HUES48 (cell line): ENCODE measurements at regions not wholly inside any gene's neighbourhood (a gene's known extent, or its start where the extent isn't known, plus 50 kb on each side); places are given as distances from the start of the nearest gene placed in this dataset.

ENCODE experiments used
- H3K27ac ChIP-seq: one replicate; pipeline ENCODE4 v1.7.0; 2013; ENCODE audit warnings: low read depth, low read length, inconsistent platforms
- H3K27me3 ChIP-seq: 2 replicates; pipeline ENCODE4 v1.6.1; 2013; ENCODE audit warnings: mild to moderate bottlenecking, low read length; ENCODE audit not compliant: control insufficient read depth, insufficient read depth
- H3K36me3 ChIP-seq: 2 replicates; pipeline ENCODE4 v1.6.1; 2013; ENCODE audit warnings: low read length; ENCODE audit not compliant: control insufficient read depth, insufficient read depth
- H3K4me1 ChIP-seq: 2 replicates; pipeline ENCODE4 v1.6.1; 2013; ENCODE audit warnings: mild to moderate bottlenecking, low read length; ENCODE audit not compliant: control insufficient read depth, insufficient read depth
- H3K4me3 ChIP-seq: 2 replicates; pipeline ENCODE4 v1.5.1; 2013; ENCODE audit warnings: mild to moderate bottlenecking, low read depth, low read length
- H3K9ac ChIP-seq: 2 replicates; pipeline ENCODE4 v1.6.1; 2013; ENCODE audit warnings: mild to moderate bottlenecking, low read depth, low read length, moderate library complexity
- H3K9me3 ChIP-seq: 2 replicates; pipeline ENCODE4 v1.6.1; 2013; ENCODE audit warnings: low read length; ENCODE audit not compliant: control insufficient read depth, insufficient read depth

DNA sequence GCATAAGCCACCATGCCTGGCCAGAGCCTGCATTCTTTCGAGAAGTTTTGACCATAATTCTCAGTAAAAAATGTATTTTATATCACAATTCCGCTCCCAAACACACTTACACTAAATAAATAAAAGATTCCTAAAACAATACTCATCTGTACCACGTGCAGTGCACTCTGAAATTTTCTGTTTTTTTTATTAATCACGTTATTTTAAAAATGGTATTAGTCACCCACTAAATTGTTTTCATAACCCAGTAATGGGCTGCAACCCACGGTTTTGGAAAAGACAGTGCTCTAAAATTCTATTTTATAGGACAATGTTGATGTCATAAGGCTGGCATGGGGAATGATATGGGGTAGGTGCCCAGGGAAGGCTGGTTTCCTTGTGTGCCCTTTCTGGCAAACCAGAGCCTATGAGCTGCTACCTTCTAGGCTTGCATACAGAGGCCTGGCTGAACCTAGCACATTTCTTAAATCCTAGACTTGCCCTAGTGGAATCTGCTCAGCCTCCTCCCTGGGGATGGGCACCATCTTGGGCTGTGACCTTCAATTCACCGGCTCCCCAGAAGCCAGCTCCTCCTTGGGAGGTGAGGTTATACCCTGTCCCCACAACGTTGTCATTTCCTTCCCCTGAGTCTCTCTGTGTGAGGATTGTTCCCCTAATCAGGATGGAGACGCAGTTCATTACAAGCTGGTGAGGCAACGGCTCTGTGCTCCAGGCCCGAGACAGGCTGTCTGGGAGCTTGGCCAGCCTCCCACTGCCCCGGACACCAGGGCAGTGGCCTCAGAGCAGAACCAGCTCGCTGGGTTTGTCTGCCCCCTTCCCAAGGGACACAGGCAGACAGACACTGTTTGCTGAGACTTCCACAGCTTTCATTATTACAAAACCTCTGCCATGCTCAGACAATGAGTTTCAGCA is 116.5 kb upstream of the NAV2 start:
- no peaks in the 10 kb centered on the region for H3K36me3 ChIP-seq
- no peak overlapping the region for H3K4me3 ChIP-seq
- no peak overlapping the region for H3K27ac ChIP-seq
- no peak overlapping the region for H3K9ac ChIP-seq
- no peaks in the 10 kb centered on the region for H3K9me3 ChIP-seq
- peaks cover 7% of the 10 kb centered on the region; the same call in 1 of the 2 replicates for H3K4me1 ChIP-seq
- H3K27me3 ChIP-seq = no peaks in the 10 kb centered on the region

DNA sequence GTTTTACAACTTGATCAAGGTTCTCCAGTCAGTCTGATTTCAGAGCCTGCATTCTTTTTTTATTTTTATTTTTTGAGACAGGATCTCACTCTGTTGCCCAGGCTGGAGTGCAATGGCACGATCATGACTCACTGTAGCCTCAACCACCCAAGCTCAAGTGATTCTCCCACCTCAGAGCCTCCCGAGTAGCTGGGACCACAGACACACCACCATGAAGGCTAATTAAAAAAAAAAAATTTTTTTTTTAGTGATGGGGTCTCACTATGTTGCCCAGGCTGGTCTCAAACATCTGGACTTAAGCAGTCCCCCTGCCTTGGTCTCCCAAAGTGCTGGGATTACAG is 117.2 kb upstream of the NAV2 start:
- Histone ChIP-seq H3K36me3 (no peaks in the 10 kb centered on the region), H3K4me1 (peaks cover 7% of the 10 kb centered on the region; the same call in 1 of the 2 replicates), H3K9ac (no peak overlapping the region), H3K27me3 (no peaks in the 10 kb centered on the region), H3K4me3 (no peak overlapping the region), H3K9me3 (no peaks in the 10 kb centered on the region), H3K27ac (no peak overlapping the region)

DNA sequence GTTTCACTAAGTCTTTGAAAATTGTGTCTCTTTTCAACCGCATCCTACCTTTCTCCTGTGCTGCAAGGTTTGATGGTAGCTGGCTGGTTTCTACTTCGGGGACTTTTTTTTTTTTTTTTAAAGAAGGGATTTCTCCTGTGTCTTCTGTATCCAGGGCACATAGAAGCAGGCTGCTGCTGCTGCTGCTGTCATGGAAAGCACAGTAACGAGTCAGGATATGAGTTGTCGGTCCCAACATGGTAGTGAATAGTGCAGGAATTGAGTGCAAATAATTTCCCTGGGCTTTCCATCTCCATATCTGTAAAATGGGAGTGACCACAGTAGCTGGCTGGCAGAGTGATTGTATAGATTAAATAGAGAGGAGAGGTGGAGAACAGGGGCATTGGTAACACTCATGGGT is 118.3 kb upstream of the NAV2 start:
- no peak overlapping the region for H3K27ac ChIP-seq

GRCh38 chr11:19592842-19593241 is 119.8 kb upstream of the NAV2 start:
- Histone ChIP-seq H3K9me3 (no peaks in the 10 kb centered on the region), H3K4me3 (no peak overlapping the region), H3K36me3 (no peaks in the 10 kb centered on the region), H3K9ac (no peak overlapping the region), H3K27me3 (no peaks in the 10 kb centered on the region), H3K27ac (no peak overlapping the region), H3K4me1 (peaks cover 3% of the 10 kb centered on the region; the same call in 1 of the 2 replicates)

More for the DNA sequence above, 118.3 kb upstream of the NAV2 start:
- H3K27me3 ChIP-seq = no peaks in the 10 kb centered on the region
- no peak overlapping the region for H3K4me3 ChIP-seq
- no peaks in the 10 kb centered on the region for H3K36me3 ChIP-seq
- no peaks in the 10 kb centered on the region for H3K9me3 ChIP-seq
- H3K9ac ChIP-seq = no peak overlapping the region
- peaks cover 7% of the 10 kb centered on the region; the same call in 1 of the 2 replicates for H3K4me1 ChIP-seq

DNA sequence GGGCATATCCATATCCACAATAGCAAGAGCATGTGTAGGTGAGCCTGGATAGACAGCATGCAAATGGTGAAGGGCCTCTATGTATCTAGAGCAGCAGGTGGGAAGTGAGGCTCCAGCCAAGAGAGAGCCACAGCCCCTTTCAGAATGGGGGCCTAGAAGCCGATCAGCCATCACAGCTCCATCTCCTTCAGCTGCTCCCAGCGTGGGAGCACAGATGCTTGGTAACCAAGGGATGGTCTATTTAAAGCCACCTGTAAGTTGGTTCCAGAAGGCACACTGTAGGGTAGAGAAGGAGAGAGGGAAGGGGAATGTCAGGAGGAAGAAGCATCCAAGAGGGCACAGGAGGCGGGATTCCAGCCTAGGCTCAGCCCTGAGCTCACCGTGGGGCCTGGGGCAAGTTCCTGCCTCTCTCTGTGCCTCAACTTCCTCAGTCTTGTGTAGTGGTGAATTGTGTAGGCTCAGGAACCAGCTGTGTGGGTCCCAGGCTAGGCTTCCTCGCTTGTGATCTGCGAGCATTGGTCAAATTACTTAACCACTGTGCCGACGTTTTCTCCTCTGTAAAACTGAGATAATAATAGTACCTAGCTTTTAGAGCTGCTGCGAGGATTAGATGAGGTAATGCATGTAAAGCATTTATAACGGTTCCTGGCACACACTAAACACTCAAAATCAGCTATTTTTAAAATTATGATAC is 122.9 kb upstream of the NAV2 start:
- Histone ChIP-seq H3K27ac (no peak overlapping the region), H3K36me3 (no peaks in the 10 kb centered on the region), H3K4me3 (no peak overlapping the region), H3K9ac (no peak overlapping the region), H3K4me1 (no peaks in the 10 kb centered on the region), H3K9me3 (peaks cover 7% of the 10 kb centered on the region; the same call in 1 of the 2 replicates), H3K27me3 (no peaks in the 10 kb centered on the region)

DNA sequence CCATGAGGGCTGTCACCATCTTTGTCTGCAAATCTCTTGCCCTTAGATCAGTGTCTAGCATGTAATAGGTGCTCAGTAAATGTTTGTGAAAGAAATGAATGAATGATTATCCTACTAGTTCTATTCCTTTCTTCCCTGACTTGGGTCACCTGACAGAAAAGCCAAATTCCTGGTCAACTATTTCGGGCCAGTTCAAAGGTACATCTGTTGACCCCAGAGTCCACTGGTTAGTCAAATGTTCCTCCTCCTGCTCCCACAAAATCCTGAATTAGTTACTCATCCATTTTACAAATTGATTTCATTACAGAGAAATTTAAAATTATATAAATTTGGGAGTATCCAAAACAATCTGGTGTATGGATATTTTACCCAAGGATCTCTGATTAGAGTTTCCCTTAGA is 124.7 kb upstream of the NAV2 start:
- Histone ChIP-seq H3K9ac (no peak overlapping the region), H3K27ac (no peak overlapping the region), H3K4me1 (no peaks in the 10 kb centered on the region), H3K36me3 (no peaks in the 10 kb centered on the region), H3K4me3 (no peak overlapping the region), H3K9me3 (peaks cover 7% of the 10 kb centered on the region; the same call in 1 of the 2 replicates), H3K27me3 (no peaks in the 10 kb centered on the region)

GRCh38 chr11:19580646-19581045 is 132.0 kb upstream of the NAV2 start:
- Histone ChIP-seq H3K27ac (no peak overlapping the region), H3K36me3 (no peaks in the 10 kb centered on the region), H3K4me3 (no peak overlapping the region)

GRCh38 chr11:19579957-19580356 is 132.7 kb upstream of the NAV2 start:
- Histone ChIP-seq H3K4me1 (no peaks in the 10 kb centered on the region), H3K9me3 (no peaks in the 10 kb centered on the region), H3K27ac (no peak overlapping the region), H3K4me3 (no peak overlapping the region), H3K36me3 (no peaks in the 10 kb centered on the region), H3K9ac (no peak overlapping the region), H3K27me3 (no peaks in the 10 kb centered on the region)

More at GRCh38 chr11:19580646-19581045, 132.0 kb upstream of the NAV2 start:
- Histone ChIP-seq H3K4me1 (no peaks in the 10 kb centered on the region), H3K27me3 (no peaks in the 10 kb centered on the region), H3K9me3 (no peaks in the 10 kb centered on the region), H3K9ac (no peak overlapping the region)

GRCh38 chr11:19578871-19579270 is 133.8 kb upstream of the NAV2 start:
- Histone ChIP-seq H3K27me3 (no peaks in the 10 kb centered on the region), H3K36me3 (no peaks in the 10 kb centered on the region), H3K9me3 (no peaks in the 10 kb centered on the region), H3K9ac (no peak overlapping the region), H3K4me3 (no peak overlapping the region), H3K27ac (no peak overlapping the region), H3K4me1 (no peaks in the 10 kb centered on the region)

DNA sequence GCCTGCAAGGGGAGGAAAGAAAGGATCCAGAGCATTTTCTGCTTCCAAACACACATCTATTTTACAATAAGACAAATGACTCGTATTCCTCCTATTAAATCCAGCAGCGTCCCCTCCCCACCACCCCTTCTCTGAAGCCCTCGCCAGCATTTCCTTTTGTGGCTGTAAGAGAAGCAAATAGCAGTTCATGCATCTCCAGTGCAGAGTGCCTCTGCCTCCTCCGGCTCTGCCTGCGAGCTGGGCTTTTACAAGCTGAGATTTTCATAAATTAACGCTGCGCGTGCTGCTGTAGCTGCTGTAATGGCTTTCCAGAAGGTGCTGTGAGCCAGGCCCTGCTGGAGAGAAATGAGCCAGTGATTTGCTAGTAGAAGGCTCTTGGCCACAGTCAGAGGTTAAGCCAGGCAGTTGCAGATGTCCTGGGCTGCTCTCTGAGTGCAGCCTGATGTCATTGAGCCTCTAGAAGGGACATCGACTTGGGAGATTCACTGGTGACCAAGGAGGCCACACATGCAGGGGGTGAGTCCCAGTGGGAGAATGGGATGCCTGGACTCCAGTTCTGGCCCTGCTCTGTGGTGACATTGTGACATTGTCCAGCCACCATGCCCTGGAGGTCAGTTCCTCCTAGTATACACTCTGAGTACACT is 134.5 kb upstream of the NAV2 start:
- no peaks in the 10 kb centered on the region for H3K36me3 ChIP-seq
- H3K4me3 ChIP-seq = no peak overlapping the region
- H3K9ac ChIP-seq = no peak overlapping the region
- H3K9me3 ChIP-seq = no peaks in the 10 kb centered on the region
- H3K27ac ChIP-seq = no peak overlapping the region
- no peaks in the 10 kb centered on the region for H3K27me3 ChIP-seq
- H3K4me1 ChIP-seq = no peaks in the 10 kb centered on the region
